OCI-LY7 (cell line): ENCODE measurements at regions not wholly inside any gene's neighbourhood (a gene's known extent, or its start where the extent isn't known, plus 50 kb on each side); places are given as distances from the start of the nearest gene placed in this dataset.

Experiments
- BruUV-seq: library from RNA; stranded (reverse); fragments of 400-500 nt; replicated peaks from 2 replicates; lab custom pipeline; 2021; lab: Mats Ljungman, UMichigan
- CTCF ChIA-PET: fragments of 300-600 bp; sonication (Branson Sonifier 250); formaldehyde crosslinking; loops from one replicate; lab custom pipeline; 2022; ENCODE audit warnings: antibody characterized with exemption; ENCODE audit not compliant: unreplicated experiment; lab: Charles Lee
- POLR2A ChIA-PET: fragments of 300-600 bp; sonication (Branson Sonifier 250); formaldehyde crosslinking; loops from one replicate; lab custom pipeline; 2022; ENCODE audit warnings: antibody characterized with exemption; lab: Charles Lee
- DNase-seq: peaks from one replicate; pipeline ENCODE4 v3.0.0-alpha.2; 2015; ENCODE audit warnings: low spot score
- H2AFZ ChIP-seq: fragments of 200-600 bp; sonication (generic), shearing (Covaris generic); 2 replicates; pipeline ENCODE4 v1.6.1; 2014; ENCODE audit warnings: mild to moderate bottlenecking, antibody characterized with exemption, low read length, moderate library complexity
- H3K27ac ChIP-seq: fragments of 200-600 bp; sonication (generic); 2 replicates; pipeline ENCODE4 v1.5.1; 2014; ENCODE audit warnings: mixed run types, low read depth, mild to moderate bottlenecking, moderate library complexity, low read length, inconsistent platforms; ENCODE audit not compliant: poor library complexity, severe bottlenecking
- H3K36me3 ChIP-seq: fragments of 200-600 bp; sonication (generic); 2 replicates; pipeline ENCODE4 v1.6.1; 2014; ENCODE audit warnings: mild to moderate bottlenecking, antibody characterized with exemption, low read length, moderate library complexity, mixed read lengths; ENCODE audit not compliant: insufficient read depth
- H3K4me1 ChIP-seq: fragments of 200-600 bp; sonication (generic); 2 replicates; pipeline ENCODE4 v1.5.1; 2014; ENCODE audit warnings: mild to moderate bottlenecking, low read length; ENCODE audit not compliant: insufficient read depth, poor library complexity, severe bottlenecking
- H3K4me2 ChIP-seq: fragments of 200-600 bp; sonication (generic); 2 replicates; pipeline ENCODE4 v1.6.1; 2014; ENCODE audit warnings: mild to moderate bottlenecking, low read length
- H3K4me3 ChIP-seq: fragments of 200-600 bp; sonication (generic); 2 replicates; pipeline ENCODE4 v1.5.1; 2014; ENCODE audit warnings: mild to moderate bottlenecking, low read depth, low read length; ENCODE audit not compliant: poor library complexity, severe bottlenecking
- H3K79me2 ChIP-seq: fragments of 200-600 bp; sonication (generic); 2 replicates; pipeline ENCODE4 v1.6.1; 2016; ENCODE audit warnings: low read depth, mild to moderate bottlenecking, low read length, moderate library complexity, mixed read lengths; ENCODE audit not compliant: insufficient read depth
- H3K9me2 ChIP-seq: fragments of 200-600 bp; sonication (generic); 2 replicates; pipeline ENCODE4 v1.6.1; 2016; ENCODE audit warnings: mild to moderate bottlenecking, low read length, mixed read lengths; ENCODE audit not compliant: insufficient read depth
- H3K9me3 ChIP-seq: fragments of 200-600 bp; sonication (generic); 2 replicates; pipeline ENCODE4 v1.6.1; 2014; ENCODE audit warnings: mild to moderate bottlenecking, mixed run types, low read length, mixed read lengths
- H4K20me1 ChIP-seq: fragments of 200-600 bp; sonication (generic); 2 replicates; pipeline ENCODE4 v1.6.1; 2014; ENCODE audit warnings: mild to moderate bottlenecking, antibody characterized with exemption, low read length, moderate library complexity, mixed read lengths; ENCODE audit not compliant: insufficient read depth
- CTCF ChIP-seq: fragments of 200-600 bp; sonication (generic); conservative IDR thresholded peaks from 2 replicates; pipeline ENCODE4 v1.5.1; 2014; ENCODE audit warnings: mild to moderate bottlenecking, antibody characterized with exemption, low read length, moderate library complexity, mixed read lengths
- EZH2phosphoT487 ChIP-seq: fragments of 200-600 bp; sonication (generic); IDR thresholded peaks from 2 replicates; pipeline ENCODE4 v1.6.1; 2018; ENCODE audit warnings: low read depth, borderline replicate concordance, mild to moderate bottlenecking, mixed run types, antibody characterized with exemption, low read length, moderate library complexity, mixed read lengths
- intact Hi-C: fragments of 100-400 bp; cut with micrococcal nuclease; formaldehyde crosslinking; loops from one replicate; pipeline ENCODE4 v1.10.0; 2022; ENCODE audit not compliant: unreplicated experiment

DNA sequence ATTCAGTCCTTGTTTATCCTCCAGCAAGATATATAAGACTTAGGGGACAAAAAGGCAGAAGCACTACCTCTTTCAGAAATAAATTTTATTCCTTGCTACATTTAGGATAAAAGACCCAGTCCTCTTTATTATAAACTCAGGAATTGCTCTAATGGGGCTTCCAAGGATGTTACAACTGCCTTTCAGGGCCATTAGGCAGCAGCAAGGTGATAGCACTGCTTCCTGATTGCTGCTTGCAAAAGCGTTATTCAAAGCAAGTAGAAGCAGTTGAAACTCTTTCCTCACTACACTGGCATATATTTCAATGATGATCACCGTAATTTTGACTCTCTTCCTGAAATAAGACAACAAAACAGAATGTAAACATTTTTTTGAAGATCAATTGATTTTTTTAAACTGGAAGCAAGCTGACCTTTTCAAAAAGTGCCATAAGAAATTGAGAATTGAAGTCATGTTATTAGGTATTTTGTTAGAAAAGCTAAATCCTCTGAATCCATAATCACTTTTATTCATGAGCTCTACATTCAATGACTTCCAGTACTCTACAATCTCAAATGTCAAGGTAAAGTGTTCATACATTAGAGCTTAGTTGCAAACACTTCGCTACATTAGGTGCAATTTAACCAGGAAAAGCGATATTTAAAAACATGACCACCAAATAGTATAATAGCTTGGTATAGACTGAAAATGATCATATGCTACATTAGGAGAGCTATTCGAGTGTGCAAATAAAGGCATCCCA lies 233.4 kb upstream of the SYT10 start:
- no TSS peak for BruUV-seq
- CTCF ChIA-PET: no interaction called here
- DNase-seq: no peak
- H3K9me2 ChIP-seq: no peaks in the 10 kb centered on the region
- no peak overlapping the region for H3K4me2 ChIP-seq
- no peak overlapping the region for H2AFZ ChIP-seq
- no peaks in the 10 kb centered on the region for H3K36me3 ChIP-seq
- H4K20me1 ChIP-seq: no peaks in the 10 kb centered on the region
- intact Hi-C loops: no loop called here
- POLR2A ChIA-PET: interaction anchor here (1.2 kb wide), 1 partner anchor 9 kb away, joined by 5 read pairs; no protein-coding TSS in a partner anchor
- H3K4me1 ChIP-seq: no peaks in the 10 kb centered on the region
- H3K4me3 ChIP-seq: no peak overlapping the region
- no peak overlapping the region for H3K27ac ChIP-seq
- TF ChIP-seq CTCF: no peak
- TF ChIP-seq EZH2phosphoT487: no peak
- no peaks in the 10 kb centered on the region for H3K79me2 ChIP-seq
- no peaks in the 10 kb centered on the region for H3K9me3 ChIP-seq

DNA sequence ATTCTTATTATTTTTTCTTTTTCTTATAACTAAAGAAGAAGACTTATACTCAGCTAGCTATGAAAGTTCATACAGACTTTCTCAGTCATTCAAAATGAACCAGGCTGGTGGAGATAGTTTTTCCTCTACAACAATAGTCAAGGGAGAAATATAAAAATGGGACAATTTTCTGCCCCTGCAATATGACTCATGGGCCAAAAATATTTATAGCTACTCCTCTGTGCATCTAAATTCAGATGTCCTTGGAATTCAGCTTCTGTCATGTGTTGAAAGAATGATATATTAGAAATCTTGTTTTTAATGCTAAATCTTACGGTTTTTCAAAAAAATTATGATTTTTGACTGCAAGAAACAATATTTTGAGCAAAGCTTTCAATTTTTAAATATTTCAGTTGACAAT lies 237.2 kb upstream of the SYT10 start:
- no TSS peak for BruUV-seq
- Histone ChIP-seq H3K9me3 (no peaks in the 10 kb centered on the region), H3K9me2 (no peaks in the 10 kb centered on the region), H4K20me1 (no peaks in the 10 kb centered on the region), H3K4me1 (no peaks in the 10 kb centered on the region), H3K27ac (no peak overlapping the region), H3K36me3 (no peaks in the 10 kb centered on the region), H3K79me2 (no peaks in the 10 kb centered on the region), H3K4me3 (no peak overlapping the region), H3K4me2 (no peak overlapping the region), H2AFZ (no peak overlapping the region)
- CTCF ChIA-PET: no interaction called here
- no peak for TF ChIP-seq CTCF
- TF ChIP-seq EZH2phosphoT487: no peak
- POLR2A ChIA-PET: interaction anchor here (0.8 kb wide), 1 partner anchor 46 kb away, joined by 3 read pairs; no protein-coding TSS in a partner anchor
- intact Hi-C loops: no loop called here
- no peak for DNase-seq
